B cell (primary cell): ENCODE measurements at regions not wholly inside any gene's neighbourhood (a gene's known extent, or its start where the extent isn't known, plus 50 kb on each side); places are given as distances from the start of the nearest gene placed in this dataset.

Experiments
- ATAC-seq: fragments of 200-7000 bp; cut with Tn5 transposase; one replicate; pipeline ENCODE4 v1.10.0; 2021; ENCODE audit warnings: low read depth, mild to moderate bottlenecking, moderate number of reproducible peaks, moderate library complexity
- CTCF ChIA-PET: fragments of 350-600 bp; sonication (Branson Sonifier 250); formaldehyde crosslinking; loops from one replicate; lab custom pipeline; 2021; ENCODE audit warnings: antibody characterized with exemption, inconsistent platforms; lab: Charles Lee
- POLR2A ChIA-PET: fragments of 350-600 bp; sonication (Branson Sonifier 250); formaldehyde crosslinking; loops from one replicate; lab custom pipeline; 2021; ENCODE audit warnings: antibody characterized with exemption; lab: Charles Lee
- DNase-seq: peaks from one replicate; pipeline ENCODE4 v3.0.0; 2013
- H2AFZ ChIP-seq: 2 replicates; pipeline ENCODE4 v1.6.1; 2012; ENCODE audit warnings: mild to moderate bottlenecking, low read depth, low read length; ENCODE audit not compliant: insufficient read depth, poor library complexity, severe bottlenecking
- H3K27ac ChIP-seq, 2 donors: 1 replicate in 1 of 2; 2 replicates in 1 of 2; pipeline ENCODE4 v1.5.1; 2012 to 2013; ENCODE audit warnings: low read length in 2 of 2, mild to moderate bottlenecking in 2 of 2, moderate library complexity in 1 of 2
- H3K27me3 ChIP-seq, 4 experiments: fragments of 200-600 bp in 1 of 4; sonication (generic) in 1 of 4; replicated peaks in 1 of 4; 1 replicate in 2 of 4; 2 replicates in 2 of 4; pipeline versions ENCODE4 v1.6.1 to v1.7.0; 2013 to 2016; ENCODE audit warnings: low read length in 3 of 4, mild to moderate bottlenecking in 2 of 4, mixed read lengths in 1 of 4, moderate library complexity in 1 of 4; ENCODE audit not compliant: insufficient read depth in 4 of 4, control insufficient read depth in 3 of 4; ENCODE audit errors: control extremely low read depth in 1 of 4
- H3K36me3 ChIP-seq, 2 experiments: replicated peaks in 1 of 2; 1 replicate in 1 of 2; 2 replicates in 1 of 2; pipeline versions ENCODE4 v1.6.1 to v1.7.1; 2013; ENCODE audit warnings: low read length in 1 of 2; ENCODE audit not compliant: insufficient read depth in 2 of 2, control insufficient read depth in 1 of 2; ENCODE audit errors: control extremely low read depth in 1 of 2, extremely low read depth in 1 of 2
- H3K4me1 ChIP-seq, 2 donors: fragments of 200-600 bp in 1 of 2; sonication (generic) in 1 of 2; 1 replicate in 1 of 2; 2 replicates in 1 of 2; pipeline versions ENCODE4 v1.5.1 to v1.6.1; 2013 to 2017; ENCODE audit warnings: low read length in 2 of 2; ENCODE audit not compliant: control insufficient read depth in 2 of 2, insufficient read depth in 2 of 2
- H3K4me2 ChIP-seq: replicated peaks from 2 replicates; pipeline ENCODE3; 2012; ENCODE audit warnings: mild to moderate bottlenecking, low read depth, low read length; ENCODE audit not compliant: poor library complexity, severe bottlenecking
- H3K4me3 ChIP-seq, 5 experiments: fragments of 200-600 bp in 1 of 5; sonication (generic) in 1 of 5; 1 replicate in 3 of 5; 2 replicates in 2 of 5; pipeline versions ENCODE4 v1.5.1 to v1.7.0; 2011 to 2016; ENCODE audit warnings: low read length in 4 of 5, mild to moderate bottlenecking in 4 of 5, low read depth in 2 of 5, control low read depth in 1 of 5, moderate library complexity in 1 of 5; ENCODE audit not compliant: insufficient read depth in 1 of 5; ENCODE audit errors: control extremely low read depth in 1 of 5, extremely low read depth in 1 of 5
- H3K79me2 ChIP-seq: fragments of 200-600 bp; sonication (generic); one replicate; pipeline ENCODE4 v1.6.0; 2016; ENCODE audit warnings: low read length; ENCODE audit not compliant: control insufficient read depth, insufficient read depth
- H3K9ac ChIP-seq: fragments of 200-600 bp; sonication (generic); 2 replicates; pipeline ENCODE4 v1.6.1; 2017; ENCODE audit warnings: mild to moderate bottlenecking, low read length, moderate library complexity
- H3K9me3 ChIP-seq, 3 donors: one replicate each; pipeline versions ENCODE4 v1.6.1 to v1.7.1; 2013; ENCODE audit warnings: low read length in 2 of 3; ENCODE audit not compliant: control insufficient read depth in 2 of 3, insufficient read depth in 1 of 3; ENCODE audit errors: control extremely low read depth in 1 of 3
- H4K20me1 ChIP-seq: 2 replicates; pipeline ENCODE4 v1.6.0; 2012; ENCODE audit warnings: mild to moderate bottlenecking, low read length; ENCODE audit not compliant: insufficient read depth, control insufficient read depth, poor library complexity, severe bottlenecking
- H3K27ac Mint-ChIP-seq: one replicate; pipeline ENCODE4 v1.8.0; 2021; ENCODE audit warnings: mixed read lengths
- H3K27me3 Mint-ChIP-seq: one replicate; pipeline ENCODE4 v1.8.0; 2021; ENCODE audit warnings: mixed read lengths
- H3K4me1 Mint-ChIP-seq: one replicate; pipeline ENCODE4 v1.8.0; 2021; ENCODE audit warnings: mixed read lengths
- H3K4me3 Mint-ChIP-seq: one replicate; pipeline ENCODE4 v1.8.0; 2021; ENCODE audit warnings: mixed read lengths
- H3K9me3 Mint-ChIP-seq: one replicate; pipeline ENCODE4 v1.8.0; 2022; ENCODE audit warnings: mixed read lengths; ENCODE audit not compliant: insufficient read depth
- CTCF ChIP-seq: fragments of 200-600 bp; IDR thresholded peaks from one replicate; pipeline ENCODE4 v1.8.0; 2022; ENCODE audit warnings: antibody characterized with exemption, mild to moderate bottlenecking
- EZH2 ChIP-seq: IDR thresholded peaks from 2 replicates; pipeline ENCODE4 v1.6.1; 2012; ENCODE audit warnings: borderline replicate concordance, low read depth, mild to moderate bottlenecking, moderate library complexity, low read length; ENCODE audit not compliant: insufficient read depth, poor library complexity, severe bottlenecking
- WGBS: methylation state at CpG from one replicate; pipeline ENCODE4 v1.1.5; 2013; ENCODE audit warnings: missing lambda C conversion rate; ENCODE audit not compliant: insufficient coverage; 5-methylcytosine and 5-hydroxymethylcytosine counted together
- intact Hi-C: fragments of 100-400 bp; cut with micrococcal nuclease; formaldehyde crosslinking; loops from one replicate; pipeline ENCODE4 v1.10.0; 2022

GRCh38 chr14:66239589-66239988, 246.6 kb upstream of the CCDC196 start:
- intact Hi-C loops: no loop called here
- Mint-ChIP-seq H3K4me1 (no peaks in the 10 kb centered on the region), H3K27me3 (peaks cover 14% of the 10 kb centered on the region), H3K4me3 (no peak overlapping the region), H3K9me3 (no peaks in the 10 kb centered on the region), H3K27ac (no peak overlapping the region)
- Histone ChIP-seq H3K4me2 (no peak overlapping the region), H3K79me2 (no peaks in the 10 kb centered on the region), H3K27me3 (no peaks in the 10 kb centered on the region), H3K4me3 (no peak overlapping the region), H3K9ac (no peak overlapping the region), H3K9me3 (no peaks in the 10 kb centered on the region), H3K4me1 (no peaks in the 10 kb centered on the region), H2AFZ (no peak overlapping the region), H3K27ac (no peak overlapping the region), H3K36me3 (no peaks in the 10 kb centered on the region), H4K20me1 (no peaks in the 10 kb centered on the region)
- POLR2A ChIA-PET: no interaction called here
- DNase-seq: no peak
- TF ChIP-seq EZH2 (no peak), CTCF (no peak)
- 93% methylated on average over 2 of the region's 4 CpGs for WGBS
- CTCF ChIA-PET: no interaction called here
- no peak for ATAC-seq

DNA sequence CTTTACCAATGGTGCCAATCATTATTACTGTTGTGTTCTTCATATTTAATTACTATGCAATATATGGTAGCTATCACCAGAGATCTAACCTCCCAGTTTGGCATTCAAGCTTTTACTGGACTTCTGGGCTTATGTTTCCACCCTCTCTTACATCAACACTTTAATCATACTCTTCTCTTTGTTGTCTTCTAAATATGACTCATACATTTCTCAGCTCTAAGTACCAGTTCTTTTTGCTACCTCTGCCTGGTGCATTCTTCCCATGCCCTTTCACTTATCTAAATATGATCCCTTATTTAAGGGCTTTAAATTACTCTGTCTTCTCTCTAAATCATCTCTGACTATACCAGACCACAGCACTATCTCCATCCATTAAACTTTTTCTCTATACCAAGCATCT, 246.1 kb upstream of the CCDC196 start:
- Histone ChIP-seq H3K9me3 (no peaks in the 10 kb centered on the region), H3K36me3 (no peaks in the 10 kb centered on the region), H3K79me2 (no peaks in the 10 kb centered on the region), H3K4me2 (no peak overlapping the region), H3K4me3 (no peak overlapping the region), H3K27ac (no peak overlapping the region), H2AFZ (no peak overlapping the region), H3K27me3 (no peaks in the 10 kb centered on the region), H3K4me1 (no peaks in the 10 kb centered on the region), H3K9ac (no peak overlapping the region), H4K20me1 (no peaks in the 10 kb centered on the region)
- Mint-ChIP-seq H3K9me3 (no peaks in the 10 kb centered on the region), H3K4me1 (no peaks in the 10 kb centered on the region), H3K27ac (no peak overlapping the region), H3K4me3 (no peak overlapping the region), H3K27me3 (peaks cover 14% of the 10 kb centered on the region)
- intact Hi-C loops: no loop called here
- POLR2A ChIA-PET: no interaction called here
- no peak for ATAC-seq
- no peak for DNase-seq
- CTCF ChIA-PET: interaction anchor here (0.6 kb wide), 1 partner anchor 349 kb away, joined by 3 read pairs; no protein-coding TSS in a partner anchor
- no peak for TF ChIP-seq EZH2
